Astrocyte (in vitro differentiated cells and primary cell): ENCODE measurements at regions not wholly inside any gene's neighbourhood (a gene's known extent, or its start where the extent isn't known, plus 50 kb on each side); places are given as distances from the start of the nearest gene placed in this dataset.

ENCODE experiments used
- DNase-seq: peaks from one replicate; pipeline ENCODE4 v3.0.0-alpha.2; 2010; ENCODE audit warnings: low read depth
- FAIRE-seq: peaks from 2 replicates; lab custom pipeline; 2011; peaks lifted over from hg19 to GRCh38; lab: Jason Lieb, UNC
- H2AFZ ChIP-seq: 2 replicates; pipeline ENCODE4 v1.6.0; 2012; ENCODE audit warnings: low read depth, low read length, inconsistent platforms
- H3K27ac ChIP-seq: 2 replicates; pipeline ENCODE4 v1.5.1; 2011; ENCODE audit warnings: low read depth, low read length, inconsistent platforms
- H3K27me3 ChIP-seq: 2 replicates; pipeline ENCODE4 v1.6.0; 2011; ENCODE audit warnings: low read length, inconsistent platforms; ENCODE audit not compliant: insufficient read depth
- H3K36me3 ChIP-seq: 2 replicates; pipeline ENCODE4 v1.5.1; 2011; ENCODE audit warnings: low read length, inconsistent platforms; ENCODE audit not compliant: insufficient read depth
- H3K4me1 ChIP-seq: 2 replicates; pipeline ENCODE4 v1.5.1; 2011; ENCODE audit warnings: low read length, inconsistent platforms; ENCODE audit not compliant: insufficient read depth
- H3K4me2 ChIP-seq: 2 replicates; pipeline ENCODE4 v1.6.0; 2012; ENCODE audit warnings: low read length, inconsistent platforms
- H3K4me3 ChIP-seq: 2 replicates; pipeline ENCODE4 v1.5.1; 2011; ENCODE audit warnings: low read depth, mild to moderate bottlenecking, low read length, inconsistent platforms; ENCODE audit not compliant: insufficient read depth
- H3K79me2 ChIP-seq: 2 replicates; pipeline ENCODE4 v1.6.0; 2012; ENCODE audit warnings: mild to moderate bottlenecking, low read length, inconsistent platforms; ENCODE audit not compliant: insufficient read depth
- H3K9ac ChIP-seq: 2 replicates; pipeline ENCODE4 v1.6.0; 2012; ENCODE audit warnings: mild to moderate bottlenecking, low read length, inconsistent platforms
- H3K9me3 ChIP-seq: 2 replicates; pipeline ENCODE4 v1.5.1; 2012; ENCODE audit warnings: low read depth, mild to moderate bottlenecking, low read length, inconsistent platforms; ENCODE audit not compliant: insufficient read depth
- H4K20me1 ChIP-seq: 2 replicates; pipeline ENCODE4 v1.6.0; 2012; ENCODE audit warnings: low read length, inconsistent platforms; ENCODE audit not compliant: insufficient read depth
- H3K27ac Mint-ChIP-seq: one replicate; pipeline ENCODE4 v1.8.0; 2021; ENCODE audit warnings: mild to moderate bottlenecking, mixed read lengths; ENCODE audit not compliant: unreplicated experiment
- H3K27me3 Mint-ChIP-seq: one replicate; pipeline ENCODE4 v1.8.0; 2021; ENCODE audit warnings: low read depth, mixed read lengths; ENCODE audit not compliant: unreplicated experiment
- H3K36me3 Mint-ChIP-seq: one replicate; pipeline ENCODE4 v1.8.0; 2021; ENCODE audit warnings: low read depth, mixed read lengths; ENCODE audit not compliant: unreplicated experiment
- H3K4me1 Mint-ChIP-seq: one replicate; pipeline ENCODE4 v1.8.0; 2021; ENCODE audit warnings: low read depth, mixed read lengths; ENCODE audit not compliant: unreplicated experiment
- H3K4me3 Mint-ChIP-seq: one replicate; pipeline ENCODE4 v1.8.0; 2021; ENCODE audit warnings: mild to moderate bottlenecking, moderate library complexity, mixed read lengths; ENCODE audit not compliant: unreplicated experiment
- H3K9me3 Mint-ChIP-seq: one replicate; pipeline ENCODE4 v1.8.0; 2021; ENCODE audit warnings: mild to moderate bottlenecking, mixed read lengths; ENCODE audit not compliant: unreplicated experiment
- EZH2 ChIP-seq: IDR thresholded peaks from 2 replicates; pipeline ENCODE4 v1.6.1; 2012; ENCODE audit warnings: mild to moderate bottlenecking, low read length, inconsistent platforms; ENCODE audit not compliant: insufficient read depth
- TF ChIP-seq, protein P1 (sequence below): IDR thresholded peaks from 2 replicates; pipeline ENCODE4 v1.5.1; 2011; ENCODE audit warnings: low read depth, mild to moderate bottlenecking, inconsistent platforms, low read length, moderate library complexity; ENCODE audit not compliant: insufficient read depth

- no peaks in the 10 kb centered on the region for H3K4me1 ChIP-seq
- H3K4me3 Mint-ChIP-seq, result no peak overlapping the region
- DNase-seq, result no peak
- TF ChIP-seq, protein P1, sequence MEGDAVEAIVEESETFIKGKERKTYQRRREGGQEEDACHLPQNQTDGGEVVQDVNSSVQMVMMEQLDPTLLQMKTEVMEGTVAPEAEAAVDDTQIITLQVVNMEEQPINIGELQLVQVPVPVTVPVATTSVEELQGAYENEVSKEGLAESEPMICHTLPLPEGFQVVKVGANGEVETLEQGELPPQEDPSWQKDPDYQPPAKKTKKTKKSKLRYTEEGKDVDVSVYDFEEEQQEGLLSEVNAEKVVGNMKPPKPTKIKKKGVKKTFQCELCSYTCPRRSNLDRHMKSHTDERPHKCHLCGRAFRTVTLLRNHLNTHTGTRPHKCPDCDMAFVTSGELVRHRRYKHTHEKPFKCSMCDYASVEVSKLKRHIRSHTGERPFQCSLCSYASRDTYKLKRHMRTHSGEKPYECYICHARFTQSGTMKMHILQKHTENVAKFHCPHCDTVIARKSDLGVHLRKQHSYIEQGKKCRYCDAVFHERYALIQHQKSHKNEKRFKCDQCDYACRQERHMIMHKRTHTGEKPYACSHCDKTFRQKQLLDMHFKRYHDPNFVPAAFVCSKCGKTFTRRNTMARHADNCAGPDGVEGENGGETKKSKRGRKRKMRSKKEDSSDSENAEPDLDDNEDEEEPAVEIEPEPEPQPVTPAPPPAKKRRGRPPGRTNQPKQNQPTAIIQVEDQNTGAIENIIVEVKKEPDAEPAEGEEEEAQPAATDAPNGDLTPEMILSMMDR, result no peak
- no peak for TF ChIP-seq EZH2
- no peak overlapping the region for H3K27ac Mint-ChIP-seq
- no peaks in the 10 kb centered on the region for H3K27me3 Mint-ChIP-seq
- no peak overlapping the region for H3K4me3 ChIP-seq
- H3K4me2 ChIP-seq, result no peak overlapping the region
- H3K9me3 Mint-ChIP-seq, result no peaks in the 10 kb centered on the region
- no peaks in the 10 kb centered on the region for H3K9me3 ChIP-seq
- H3K27ac ChIP-seq, result no peak overlapping the region
- H3K79me2 ChIP-seq, result no peaks in the 10 kb centered on the region
- no peak for FAIRE-seq
- H3K36me3 Mint-ChIP-seq, result no peaks in the 10 kb centered on the region
- H3K36me3 ChIP-seq, result no peaks in the 10 kb centered on the region
- peaks cover 6% of the 10 kb centered on the region for H3K4me1 Mint-ChIP-seq
- no peaks in the 10 kb centered on the region for H3K27me3 ChIP-seq
- no peak overlapping the region for H3K9ac ChIP-seq
- H2AFZ ChIP-seq, result no peak overlapping the region
- no peaks in the 10 kb centered on the region for H4K20me1 ChIP-seq
These were observed 1699.6 kb upstream of the FLRT2 start for GRCh38 chr14:83830316-83830715.

- Mint-ChIP-seq H3K36me3 (no peaks in the 10 kb centered on the region), H3K27ac (no peak overlapping the region), H3K4me3 (no peak overlapping the region), H3K27me3 (no peaks in the 10 kb centered on the region), H3K4me1 (no peaks in the 10 kb centered on the region), H3K9me3 (no peaks in the 10 kb centered on the region)
- TF ChIP-seq, protein P1, result no peak
- no peak for TF ChIP-seq EZH2
- Histone ChIP-seq H3K79me2 (no peaks in the 10 kb centered on the region), H3K27me3 (no peaks in the 10 kb centered on the region), H3K9ac (no peak overlapping the region), H3K4me2 (no peak overlapping the region), H3K4me3 (no peak overlapping the region), H3K27ac (no peak overlapping the region), H2AFZ (no peak overlapping the region), H3K36me3 (no peaks in the 10 kb centered on the region), H3K9me3 (no peaks in the 10 kb centered on the region), H3K4me1 (no peaks in the 10 kb centered on the region), H4K20me1 (no peaks in the 10 kb centered on the region)
- FAIRE-seq (no peak), DNase-seq (no peak)
These were observed 1691.7 kb upstream of the FLRT2 start for GRCh38 chr14:83838226-83838625.

DNA sequence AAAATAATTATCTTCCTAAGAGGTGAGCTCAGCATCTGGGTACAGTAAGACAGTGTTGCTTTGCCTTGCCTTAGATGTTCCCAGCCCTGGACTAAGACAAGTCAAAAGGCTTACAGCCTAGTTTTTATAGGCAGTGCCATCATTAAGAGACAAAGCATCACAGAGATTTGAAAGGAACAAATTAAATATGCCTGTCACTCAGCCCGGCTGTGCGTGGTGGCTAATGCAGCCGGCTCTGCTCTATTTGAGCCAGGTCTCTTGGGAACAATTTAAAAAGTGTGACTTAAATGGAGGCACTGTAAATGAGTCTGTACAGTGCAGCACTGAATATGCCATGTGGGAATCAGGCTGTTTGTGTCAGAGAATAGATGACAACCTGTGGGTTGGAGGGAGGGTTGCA, 1687.4 kb upstream of the FLRT2 start:
- Histone ChIP-seq H3K79me2 (no peaks in the 10 kb centered on the region), H3K4me1 (no peaks in the 10 kb centered on the region), H3K9me3 (no peaks in the 10 kb centered on the region), H3K27me3 (no peaks in the 10 kb centered on the region), H4K20me1 (no peaks in the 10 kb centered on the region), H3K9ac (no peak overlapping the region), H3K4me3 (no peak overlapping the region), H3K36me3 (no peaks in the 10 kb centered on the region), H3K27ac (no peak overlapping the region), H3K4me2 (no peak overlapping the region), H2AFZ (no peak overlapping the region)
- Mint-ChIP-seq H3K27me3 (no peaks in the 10 kb centered on the region), H3K27ac (no peak overlapping the region), H3K36me3 (no peaks in the 10 kb centered on the region), H3K4me1 (peaks cover 5% of the 10 kb centered on the region), H3K9me3 (no peaks in the 10 kb centered on the region), H3K4me3 (no peak overlapping the region)
- DNase-seq (no peak), FAIRE-seq (no peak)
- TF ChIP-seq EZH2, result no peak
- TF ChIP-seq, protein P1, result no peak
